Astrocyte (in vitro differentiated cells and primary cell): ENCODE measurements at regions not wholly inside any gene's neighbourhood (a gene's known extent, or its start where the extent isn't known, plus 50 kb on each side); places are given as distances from the start of the nearest gene placed in this dataset.

Source experiments
- DNase-seq: peaks from one replicate; pipeline ENCODE4 v3.0.0-alpha.2; 2010; ENCODE audit warnings: low read depth
- FAIRE-seq: peaks from 2 replicates; lab custom pipeline; 2011; peaks lifted over from hg19 to GRCh38; lab: Jason Lieb, UNC
- H2AFZ ChIP-seq: 2 replicates; pipeline ENCODE4 v1.6.0; 2012; ENCODE audit warnings: low read depth, low read length, inconsistent platforms
- H3K27ac ChIP-seq: 2 replicates; pipeline ENCODE4 v1.5.1; 2011; ENCODE audit warnings: low read depth, low read length, inconsistent platforms
- H3K27me3 ChIP-seq: 2 replicates; pipeline ENCODE4 v1.6.0; 2011; ENCODE audit warnings: low read length, inconsistent platforms; ENCODE audit not compliant: insufficient read depth
- H3K36me3 ChIP-seq: 2 replicates; pipeline ENCODE4 v1.5.1; 2011; ENCODE audit warnings: low read length, inconsistent platforms; ENCODE audit not compliant: insufficient read depth
- H3K4me1 ChIP-seq: 2 replicates; pipeline ENCODE4 v1.5.1; 2011; ENCODE audit warnings: low read length, inconsistent platforms; ENCODE audit not compliant: insufficient read depth
- H3K4me2 ChIP-seq: 2 replicates; pipeline ENCODE4 v1.6.0; 2012; ENCODE audit warnings: low read length, inconsistent platforms
- H3K4me3 ChIP-seq: 2 replicates; pipeline ENCODE4 v1.5.1; 2011; ENCODE audit warnings: low read depth, mild to moderate bottlenecking, low read length, inconsistent platforms; ENCODE audit not compliant: insufficient read depth
- H3K79me2 ChIP-seq: 2 replicates; pipeline ENCODE4 v1.6.0; 2012; ENCODE audit warnings: mild to moderate bottlenecking, low read length, inconsistent platforms; ENCODE audit not compliant: insufficient read depth
- H3K9ac ChIP-seq: 2 replicates; pipeline ENCODE4 v1.6.0; 2012; ENCODE audit warnings: mild to moderate bottlenecking, low read length, inconsistent platforms
- H3K9me3 ChIP-seq: 2 replicates; pipeline ENCODE4 v1.5.1; 2012; ENCODE audit warnings: low read depth, mild to moderate bottlenecking, low read length, inconsistent platforms; ENCODE audit not compliant: insufficient read depth
- H4K20me1 ChIP-seq: 2 replicates; pipeline ENCODE4 v1.6.0; 2012; ENCODE audit warnings: low read length, inconsistent platforms; ENCODE audit not compliant: insufficient read depth
- H3K27ac Mint-ChIP-seq: one replicate; pipeline ENCODE4 v1.8.0; 2021; ENCODE audit warnings: mild to moderate bottlenecking, mixed read lengths; ENCODE audit not compliant: unreplicated experiment
- H3K27me3 Mint-ChIP-seq: one replicate; pipeline ENCODE4 v1.8.0; 2021; ENCODE audit warnings: low read depth, mixed read lengths; ENCODE audit not compliant: unreplicated experiment
- H3K36me3 Mint-ChIP-seq: one replicate; pipeline ENCODE4 v1.8.0; 2021; ENCODE audit warnings: low read depth, mixed read lengths; ENCODE audit not compliant: unreplicated experiment
- H3K4me1 Mint-ChIP-seq: one replicate; pipeline ENCODE4 v1.8.0; 2021; ENCODE audit warnings: low read depth, mixed read lengths; ENCODE audit not compliant: unreplicated experiment
- H3K4me3 Mint-ChIP-seq: one replicate; pipeline ENCODE4 v1.8.0; 2021; ENCODE audit warnings: mild to moderate bottlenecking, moderate library complexity, mixed read lengths; ENCODE audit not compliant: unreplicated experiment
- H3K9me3 Mint-ChIP-seq: one replicate; pipeline ENCODE4 v1.8.0; 2021; ENCODE audit warnings: mild to moderate bottlenecking, mixed read lengths; ENCODE audit not compliant: unreplicated experiment
- CTCF ChIP-seq: IDR thresholded peaks from 2 replicates; pipeline ENCODE4 v1.5.1; 2011; ENCODE audit warnings: low read depth, mild to moderate bottlenecking, inconsistent platforms, low read length, moderate library complexity; ENCODE audit not compliant: insufficient read depth
- EZH2 ChIP-seq: IDR thresholded peaks from 2 replicates; pipeline ENCODE4 v1.6.1; 2012; ENCODE audit warnings: mild to moderate bottlenecking, low read length, inconsistent platforms; ENCODE audit not compliant: insufficient read depth

GRCh38 chr2:140086964-140087363 is 1306.8 kb upstream of the NXPH2 start:
- Histone ChIP-seq H2AFZ (no peak overlapping the region), H4K20me1 (no peaks in the 10 kb centered on the region), H3K4me3 (no peak overlapping the region), H3K79me2 (no peaks in the 10 kb centered on the region), H3K4me2 (no peak overlapping the region), H3K36me3 (no peaks in the 10 kb centered on the region), H3K9ac (no peak overlapping the region), H3K27ac (no peak overlapping the region), H3K9me3 (no peaks in the 10 kb centered on the region), H3K27me3 (no peaks in the 10 kb centered on the region), H3K4me1 (no peaks in the 10 kb centered on the region)
- TF ChIP-seq EZH2 (no peak), CTCF (no peak)
- no peaks in the 10 kb centered on the region for H3K9me3 Mint-ChIP-seq
- H3K27ac Mint-ChIP-seq: no peak overlapping the region
- no peak overlapping the region for H3K4me3 Mint-ChIP-seq
- H3K36me3 Mint-ChIP-seq: no peaks in the 10 kb centered on the region
- H3K27me3 Mint-ChIP-seq: no peaks in the 10 kb centered on the region
- FAIRE-seq: no peak
- DNase-seq: no peak
- no peaks in the 10 kb centered on the region for H3K4me1 Mint-ChIP-seq

- no peak overlapping the region for H2AFZ ChIP-seq
- Mint-ChIP-seq H3K4me1 (no peaks in the 10 kb centered on the region), H3K9me3 (no peaks in the 10 kb centered on the region), H3K27me3 (no peaks in the 10 kb centered on the region), H3K27ac (no peak overlapping the region), H3K36me3 (no peaks in the 10 kb centered on the region), H3K4me3 (no peak overlapping the region)
- FAIRE-seq (no peak), DNase-seq (no peak)
- H3K9ac ChIP-seq: no peak overlapping the region
- H3K4me3 ChIP-seq: no peak overlapping the region
- TF ChIP-seq EZH2 (no peak), CTCF (no peak)
- H3K27me3 ChIP-seq: no peaks in the 10 kb centered on the region
- H3K4me2 ChIP-seq: no peak overlapping the region
- no peaks in the 10 kb centered on the region for H3K9me3 ChIP-seq
- H3K4me1 ChIP-seq: no peaks in the 10 kb centered on the region
- no peaks in the 10 kb centered on the region for H3K79me2 ChIP-seq
- H3K36me3 ChIP-seq: no peaks in the 10 kb centered on the region
- no peaks in the 10 kb centered on the region for H4K20me1 ChIP-seq
- H3K27ac ChIP-seq: no peak overlapping the region
Measured at GRCh38 chr2:140085674-140086073, 1305.5 kb upstream of the NXPH2 start.

- Mint-ChIP-seq H3K4me3 (no peak overlapping the region), H3K27ac (no peak overlapping the region), H3K36me3 (no peaks in the 10 kb centered on the region), H3K9me3 (no peaks in the 10 kb centered on the region), H3K4me1 (no peaks in the 10 kb centered on the region), H3K27me3 (no peaks in the 10 kb centered on the region)
- H4K20me1 ChIP-seq: no peaks in the 10 kb centered on the region
- H3K9me3 ChIP-seq: no peaks in the 10 kb centered on the region
- H3K79me2 ChIP-seq: no peaks in the 10 kb centered on the region
- no peaks in the 10 kb centered on the region for H3K4me1 ChIP-seq
- FAIRE-seq (no peak), DNase-seq (no peak)
- H3K27me3 ChIP-seq: no peaks in the 10 kb centered on the region
- no peak overlapping the region for H2AFZ ChIP-seq
- no peak for TF ChIP-seq CTCF
- no peak for TF ChIP-seq EZH2
- H3K27ac ChIP-seq: no peak overlapping the region
- H3K4me2 ChIP-seq: no peak overlapping the region
- no peaks in the 10 kb centered on the region for H3K36me3 ChIP-seq
- no peak overlapping the region for H3K4me3 ChIP-seq
- H3K9ac ChIP-seq: no peak overlapping the region
Measured at GRCh38 chr2:140079038-140079437, 1298.8 kb upstream of the NXPH2 start.
